Prostate gland (tissue), 2 donors: ENCODE measurements at regions not wholly inside any gene's neighbourhood (a gene's known extent, or its start where the extent isn't known, plus 50 kb on each side); places are given as distances from the start of the nearest gene placed in this dataset.

Source experiments
- CTCF ChIP-seq, 4 experiments: fragments of 200-600 bp in 2 of 4; fragments of 450-650 bp in 2 of 4; sonication (generic) in 2 of 4; IDR thresholded peaks; 1 replicate in 3 of 4; 2 replicates in 1 of 4; pipeline ENCODE4 v1.5.1; 2016 to 2019; ENCODE audit warnings: antibody characterized with exemption in 4 of 4, mild to moderate bottlenecking in 2 of 4, moderate library complexity in 2 of 4
- POLR2A ChIP-seq: fragments of 450-650 bp; IDR thresholded peaks from one replicate; pipeline ENCODE4 v1.6.1; 2016; ENCODE audit warnings: antibody characterized with exemption, mild to moderate bottlenecking
- POLR2AphosphoS5 ChIP-seq: sonication (generic); formaldehyde crosslinking; IDR thresholded peaks from one replicate; pipeline ENCODE4 v1.6.1; 2017; ENCODE audit warnings: antibody characterized with exemption

DNA sequence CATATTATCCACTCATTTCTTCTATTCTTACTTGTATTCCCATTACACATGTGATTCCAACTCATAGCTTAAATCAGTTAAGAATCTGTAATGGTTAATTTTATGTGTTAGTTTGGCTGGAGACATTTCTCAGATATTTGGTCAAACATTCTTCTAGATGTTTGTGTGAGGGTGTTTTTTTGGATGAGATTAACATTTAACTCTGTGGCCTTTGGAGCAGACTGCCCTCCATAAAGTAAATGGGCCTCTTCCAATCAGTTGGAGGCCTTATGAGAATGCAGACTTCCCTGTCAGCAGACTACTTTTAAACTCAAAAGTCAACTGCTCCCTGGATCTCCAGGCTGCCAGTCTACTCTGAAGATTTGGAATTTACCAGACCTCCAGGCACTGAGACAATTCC is 976.8 kb upstream of the ACVR2A start:
- TF ChIP-seq CTCF (IDR thresholded peaks at IDR 0.05) = no peak
- TF ChIP-seq POLR2AphosphoS5 = no peak
- no peak for TF ChIP-seq POLR2A
